Spleen (tissue), 11 donors: ENCODE measurements at regions not wholly inside any gene's neighbourhood (a gene's known extent, or its start where the extent isn't known, plus 50 kb on each side); places are given as distances from the start of the nearest gene placed in this dataset.

ENCODE experiments used
- DNase-seq: peaks from one replicate; pipeline ENCODE4 v3.0.0-alpha.2; 2020
- H3K27ac ChIP-seq, 8 donors: fragments of 200-600 bp; sonication (generic) in 7 of 8; 1 replicate in 4 of 8; 2 replicates in 4 of 8; pipeline versions ENCODE4 v1.5.0 to v1.8.0; 2016 to 2021; ENCODE audit warnings: inconsistent platforms in 4 of 8, mild to moderate bottlenecking in 4 of 8, moderate library complexity in 1 of 8
- H3K27me3 ChIP-seq, 7 donors: fragments of 200-600 bp; sonication (generic) in 6 of 7; replicated peaks in 1 of 7; 1 replicate in 4 of 7; 2 replicates in 3 of 7; pipeline versions ENCODE4 v1.5.0 to v1.8.0; 2016 to 2021; ENCODE audit warnings: inconsistent platforms in 3 of 7, mild to moderate bottlenecking in 1 of 7
- H3K36me3 ChIP-seq, 6 donors: fragments of 200-600 bp; sonication (generic) in 5 of 6; 1 replicate in 4 of 6; 2 replicates in 2 of 6; pipeline versions ENCODE4 v1.5.0 to v1.8.0; 2016 to 2021; ENCODE audit warnings: inconsistent platforms in 2 of 6
- H3K4me1 ChIP-seq, 6 donors: fragments of 200-600 bp; sonication (generic) in 5 of 6; 1 replicate in 3 of 6; 2 replicates in 3 of 6; pipeline versions ENCODE4 v1.5.0 to v1.8.0; 2016 to 2021; ENCODE audit warnings: inconsistent platforms in 3 of 6
- H3K4me3 ChIP-seq, 8 donors: fragments of 200-600 bp; sonication (generic) in 7 of 8; 1 replicate in 4 of 8; 2 replicates in 4 of 8; pipeline versions ENCODE4 v1.5.0 to v1.8.0; 2016 to 2021; ENCODE audit warnings: inconsistent platforms in 4 of 8, mild to moderate bottlenecking in 4 of 8, moderate library complexity in 2 of 8
- H3K9me3 ChIP-seq, 8 donors: fragments of 200-600 bp; sonication (generic) in 7 of 8; 1 replicate in 4 of 8; 2 replicates in 4 of 8; pipeline versions ENCODE4 v1.5.0 to v1.8.0; 2016 to 2021; ENCODE audit warnings: inconsistent platforms in 4 of 8
- POLR2A ChIP-seq, 3 donors: fragments of 450-650 bp; IDR thresholded peaks; one replicate each; pipeline ENCODE4 v1.5.1; 2017; ENCODE audit warnings: antibody characterized with exemption in 3 of 3, mild to moderate bottlenecking in 1 of 3
- POLR2AphosphoS5 ChIP-seq, 3 donors: sonication (generic); formaldehyde crosslinking; IDR thresholded peaks; one replicate each; pipeline ENCODE4 v1.5.1; 2017; ENCODE audit warnings: antibody characterized with exemption in 3 of 3
- WGBS, 5 donors: extraction: QIAGEN DNeasy Blood & Tissue Kit in 3 of 5; methylation state at CpG; one replicate each; pipeline versions ENCODE4 v1.1.5 to v1.1.7; 2013 to 2018; 5-methylcytosine and 5-hydroxymethylcytosine counted together
- intact Hi-C: fragments of 100-400 bp; cut with DNase I; formaldehyde crosslinking; loops from one replicate; pipeline ENCODE4 v1.15.0; 2023; ENCODE audit warnings: low total_unique reads
- TF ChIP-seq, protein P1 (sequence below), 11 experiments: fragments of 200-600 bp in 7 of 11; fragments of 450-650 bp in 4 of 11; sonication (generic) in 4 of 11; IDR thresholded peaks in 8 of 11; conservative IDR thresholded peaks in 3 of 11; 1 replicate in 7 of 11; 2 replicates in 4 of 11; pipeline versions ENCODE4 v1.4.0 to v1.8.0; 2016 to 2021; ENCODE audit warnings: antibody characterized with exemption in 11 of 11, inconsistent platforms in 4 of 11, mild to moderate bottlenecking in 1 of 11
- donor health status: healthy with polysubstance abuse.
- donor health status: DM: no; HTN: no; CAD: no; lungs with moderate emphysema.
- donor health status: DM: no; HTN: no; CAD: no.
- donor health status: Bipolar disorder and iron deficiency.
- donor health status: healthy.
- donor health status: DM: no; HTN: no; CAD: no.
- donor health status: DM: yes; HTN: yes; CAD: no.

DNA sequence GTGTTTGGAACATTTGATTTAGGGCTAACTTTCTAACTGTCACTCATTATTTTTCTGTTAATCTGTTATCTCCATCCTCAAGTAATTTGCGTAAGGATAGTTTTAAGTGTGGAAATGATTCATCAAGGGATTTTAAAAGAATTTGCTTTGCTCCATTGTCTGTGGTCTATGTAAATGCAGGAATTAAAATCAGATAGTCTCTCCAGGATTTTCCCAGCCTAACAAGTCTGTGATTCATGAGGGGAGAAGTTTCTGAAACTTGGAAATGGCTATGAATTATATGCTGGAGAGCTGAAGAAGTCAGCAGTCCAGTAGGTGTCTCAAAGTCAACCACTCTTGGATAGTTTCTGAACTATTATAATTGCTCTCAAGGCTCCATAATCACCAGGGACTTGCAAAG, 264.5 kb downstream of the MRPL39 start:
- Histone ChIP-seq H3K4me1 (no peaks in the 10 kb centered on the region), H3K36me3 (no peaks in the 10 kb centered on the region), H3K27ac (no peak overlapping the region), H3K9me3 (peaks cover 0 to 5% (median 0%) of the 10 kb centered on the region in 8 donors), H3K27me3 (no peaks in the 10 kb centered on the region), H3K4me3 (no peak overlapping the region)
- intact Hi-C loops: no loop called here
- TF ChIP-seq, protein P1, sequence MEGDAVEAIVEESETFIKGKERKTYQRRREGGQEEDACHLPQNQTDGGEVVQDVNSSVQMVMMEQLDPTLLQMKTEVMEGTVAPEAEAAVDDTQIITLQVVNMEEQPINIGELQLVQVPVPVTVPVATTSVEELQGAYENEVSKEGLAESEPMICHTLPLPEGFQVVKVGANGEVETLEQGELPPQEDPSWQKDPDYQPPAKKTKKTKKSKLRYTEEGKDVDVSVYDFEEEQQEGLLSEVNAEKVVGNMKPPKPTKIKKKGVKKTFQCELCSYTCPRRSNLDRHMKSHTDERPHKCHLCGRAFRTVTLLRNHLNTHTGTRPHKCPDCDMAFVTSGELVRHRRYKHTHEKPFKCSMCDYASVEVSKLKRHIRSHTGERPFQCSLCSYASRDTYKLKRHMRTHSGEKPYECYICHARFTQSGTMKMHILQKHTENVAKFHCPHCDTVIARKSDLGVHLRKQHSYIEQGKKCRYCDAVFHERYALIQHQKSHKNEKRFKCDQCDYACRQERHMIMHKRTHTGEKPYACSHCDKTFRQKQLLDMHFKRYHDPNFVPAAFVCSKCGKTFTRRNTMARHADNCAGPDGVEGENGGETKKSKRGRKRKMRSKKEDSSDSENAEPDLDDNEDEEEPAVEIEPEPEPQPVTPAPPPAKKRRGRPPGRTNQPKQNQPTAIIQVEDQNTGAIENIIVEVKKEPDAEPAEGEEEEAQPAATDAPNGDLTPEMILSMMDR (IDR thresholded peaks at IDR 0.05 in 8 of 11, conservative IDR thresholded peaks at IDR 0.05 in 3 of 11): no peak
- TF ChIP-seq POLR2AphosphoS5 (IDR thresholded peaks at IDR 0.05) (no peak), POLR2A (IDR thresholded peaks at IDR 0.05) (no peak)
- DNase-seq: no peak
- WGBS, 5 donors: 87 to 95% (median 90%) methylated on average over 1 of the region's 1 CpG

DNA sequence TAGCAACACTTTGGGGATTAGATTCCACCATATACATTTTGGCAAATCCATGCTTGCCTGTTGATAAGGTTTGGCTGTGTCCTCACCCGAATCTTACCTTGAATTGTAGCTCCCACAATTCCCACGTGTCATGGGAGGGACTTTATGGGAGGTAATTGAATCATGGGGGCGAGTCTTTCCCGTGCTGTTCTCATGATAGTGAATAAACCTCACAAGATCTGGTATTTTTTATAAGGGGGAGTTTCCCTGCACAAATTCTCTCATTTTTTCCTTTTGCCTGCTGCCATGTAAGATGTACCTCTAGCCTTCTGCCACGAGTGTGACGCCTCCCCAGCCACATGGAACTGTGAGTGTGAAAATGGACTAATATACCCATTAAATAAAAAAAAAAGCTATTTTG, 265.3 kb downstream of the MRPL39 start:
- Histone ChIP-seq H3K4me3 (no peak overlapping the region), H3K36me3 (no peaks in the 10 kb centered on the region), H3K27me3 (no peaks in the 10 kb centered on the region), H3K27ac (no peak overlapping the region), H3K4me1 (no peaks in the 10 kb centered on the region), H3K9me3 (peaks cover 0 to 1% (median 0%) of the 10 kb centered on the region in 8 donors)
- 84 to 93% (median 86%) methylated on average over 6 of the region's 6 CpGs for WGBS, 5 donors
- intact Hi-C loops: no loop called here
- TF ChIP-seq POLR2AphosphoS5 (IDR thresholded peaks at IDR 0.05): no peak
- no peak for TF ChIP-seq POLR2A (IDR thresholded peaks at IDR 0.05)
- TF ChIP-seq, protein P1 (IDR thresholded peaks at IDR 0.05 in 8 of 11, conservative IDR thresholded peaks at IDR 0.05 in 3 of 11): no peak
- DNase-seq: no peak

DNA sequence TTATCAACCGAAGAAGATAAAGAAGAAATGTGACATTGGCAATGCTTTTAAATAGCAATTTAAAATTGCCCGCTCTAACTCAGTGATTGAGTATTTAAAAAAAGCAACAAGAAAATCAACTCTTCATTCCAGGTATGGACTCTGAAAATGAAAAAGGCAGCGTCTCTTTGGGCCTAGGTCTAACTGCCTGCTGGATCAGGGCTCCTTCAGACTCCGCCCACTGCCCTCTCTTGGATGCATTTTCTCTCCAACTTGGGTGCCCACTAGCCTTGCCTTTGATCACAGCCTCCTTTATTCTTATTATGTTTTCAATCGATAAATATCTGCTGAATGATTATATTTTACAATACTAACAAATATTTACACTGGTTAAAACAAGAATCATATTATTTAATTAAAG, 268.9 kb downstream of the MRPL39 start:
- H3K27me3 ChIP-seq: no peaks in the 10 kb centered on the region
- no peak for DNase-seq
- H3K4me1 ChIP-seq: no peaks in the 10 kb centered on the region
- TF ChIP-seq POLR2A (IDR thresholded peaks at IDR 0.05): no peak
- TF ChIP-seq POLR2AphosphoS5 (IDR thresholded peaks at IDR 0.05): no peak
- TF ChIP-seq, protein P1 (IDR thresholded peaks at IDR 0.05 in 8 of 11, conservative IDR thresholded peaks at IDR 0.05 in 3 of 11): no peak
- no peaks in the 10 kb centered on the region for H3K36me3 ChIP-seq
- WGBS, 5 donors: 86 to 93% (median 88%) methylated on average over 5 of the region's 5 CpGs
- no peak overlapping the region for H3K4me3 ChIP-seq
- H3K27ac ChIP-seq: no peak overlapping the region
- H3K9me3 ChIP-seq: no peaks in the 10 kb centered on the region
- intact Hi-C loops: no loop called here

DNA sequence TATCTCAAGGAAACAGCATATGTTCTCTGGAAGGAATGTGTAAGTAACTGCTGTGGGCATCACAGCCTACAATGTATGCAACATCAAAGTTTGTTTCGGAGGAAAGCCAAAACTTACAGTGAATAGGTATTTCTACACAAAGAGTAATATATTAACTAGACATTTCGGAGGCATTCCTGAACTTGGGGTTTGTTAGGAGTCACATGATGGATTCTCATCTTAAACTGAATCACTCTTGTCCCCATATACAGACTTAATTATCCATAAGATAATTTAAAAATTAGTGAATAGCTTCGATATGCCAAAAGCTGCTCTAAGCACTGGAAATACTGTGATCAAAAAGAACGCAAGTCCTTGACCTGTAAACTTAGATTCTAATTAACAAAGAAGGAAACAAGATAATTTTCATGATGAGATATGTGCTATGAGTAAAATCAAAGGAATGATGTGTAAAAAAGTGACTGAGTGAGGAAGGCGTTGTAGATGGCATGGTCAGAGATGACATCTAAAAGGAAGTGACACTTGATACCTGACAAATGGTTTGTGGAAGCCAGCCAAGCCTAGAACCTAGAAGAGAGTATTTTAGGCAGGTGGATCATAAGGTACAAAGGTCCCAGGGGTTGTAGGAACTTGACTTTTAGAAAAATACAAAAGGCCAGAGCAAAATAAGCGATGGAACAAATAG, 273.1 kb downstream of the MRPL39 start:
- intact Hi-C loops: no loop called here
- Histone ChIP-seq H3K36me3 (no peaks in the 10 kb centered on the region), H3K27ac (no peak overlapping the region), H3K27me3 (no peaks in the 10 kb centered on the region), H3K9me3 (no peaks in the 10 kb centered on the region), H3K4me1 (no peaks in the 10 kb centered on the region), H3K4me3 (no peak overlapping the region)
- WGBS, 5 donors: 83 to 93% (median 88%) methylated on average over 6 of the region's 6 CpGs
- TF ChIP-seq, protein P1 (IDR thresholded peaks at IDR 0.05 in 8 of 11, conservative IDR thresholded peaks at IDR 0.05 in 3 of 11): no peak
- TF ChIP-seq POLR2A (IDR thresholded peaks at IDR 0.05) (no peak), POLR2AphosphoS5 (IDR thresholded peaks at IDR 0.05) (no peak)
- DNase-seq: no peak
